SK-N-MC (cell line): ENCODE measurements at regions not wholly inside any gene's neighbourhood (a gene's known extent, or its start where the extent isn't known, plus 50 kb on each side); places are given as distances from the start of the nearest gene placed in this dataset.
A peak's percentile ranks its signal among the peaks of the same experiment; 100 is the strongest.

Experiments used
- DNase-seq: peaks from one replicate; pipeline ENCODE4 v3.0.0-alpha.2; 2011; ENCODE audit warnings: low read depth, low spot score
- H3K27ac ChIP-seq: fragments of 200-600 bp; sonication (generic); 2 replicates; pipeline ENCODE4 v1.5.1; 2016; ENCODE audit warnings: mixed run types
- H3K36me3 ChIP-seq: fragments of 200-600 bp; sonication (generic); 2 replicates; pipeline ENCODE4 v1.6.1; 2017; ENCODE audit warnings: antibody characterized with exemption, low read length, mixed read lengths; ENCODE audit not compliant: insufficient read depth
- H3K4me3 ChIP-seq: fragments of 200-600 bp; sonication (generic); 2 replicates; pipeline ENCODE4 v1.5.1; 2016
- H3K9ac ChIP-seq: fragments of 200-600 bp; sonication (generic); 2 replicates; pipeline ENCODE4 v1.8.0; 2017; ENCODE audit warnings: mixed run types, mixed read lengths; ENCODE audit not compliant: insufficient read length
- H3K9me3 ChIP-seq: fragments of 200-600 bp; sonication (generic); 2 replicates; pipeline ENCODE4 v1.6.1; 2017; ENCODE audit warnings: low read depth, mild to moderate bottlenecking, antibody characterized with exemption, low read length, moderate library complexity, mixed read lengths
- EZH2 ChIP-seq: fragments of 200-600 bp; sonication (generic); IDR thresholded peaks from one replicate; pipeline ENCODE4 v1.6.1; 2017; ENCODE audit warnings: antibody characterized with exemption
- FOXP2 ChIP-seq: optimal IDR thresholded peaks from 2 replicates; pipeline ENCODE3; 2011; ENCODE audit warnings: mild to moderate bottlenecking, moderate library complexity; ENCODE audit not compliant: insufficient read depth; ENCODE audit errors: extremely low read length, control extremely low read depth
- POLR2AphosphoS5 ChIP-seq: IDR thresholded peaks from 2 replicates; pipeline ENCODE4 v1.6.1; 2012; ENCODE audit warnings: mild to moderate bottlenecking, low read depth, low read length, borderline replicate concordance

- Histone ChIP-seq H3K9ac (no peak overlapping the region), H3K4me3 (no peak overlapping the region), H3K9me3 (no peaks in the 10 kb centered on the region), H3K27ac (no peak overlapping the region), H3K36me3 (no peaks in the 10 kb centered on the region)
- no peak for DNase-seq
- TF ChIP-seq EZH2 (no peak), FOXP2 (no peak), POLR2AphosphoS5 (no peak)
These were observed 89.5 kb upstream of the PGBD5 start for GRCh38 chr1:230515451-230516145.

DNA sequence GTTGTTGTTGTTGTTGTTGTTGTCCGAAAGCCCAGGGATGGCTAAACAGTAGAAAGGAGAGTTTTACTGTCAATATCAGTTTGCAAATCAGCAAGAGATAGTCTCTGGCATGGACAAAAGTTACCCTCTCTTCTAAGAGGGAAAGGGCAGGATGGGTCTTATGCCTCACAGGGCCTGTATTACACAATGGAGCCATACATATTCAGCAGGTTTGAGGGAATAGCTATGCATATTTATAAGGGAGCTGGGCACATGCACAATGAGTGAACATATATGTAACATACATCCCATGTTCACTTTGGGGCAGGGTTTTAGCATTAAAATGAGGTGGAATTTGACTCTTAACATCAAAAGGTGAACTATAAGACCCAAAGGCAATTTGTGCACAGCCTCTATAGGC is 84.4 kb upstream of the PGBD5 start:
- H3K4me3 ChIP-seq: no peak overlapping the region
- DNase-seq: no peak
- no peak overlapping the region for H3K9ac ChIP-seq
- TF ChIP-seq POLR2AphosphoS5 (no peak), EZH2 (no peak), FOXP2 (no peak)
- H3K9me3 ChIP-seq: no peaks in the 10 kb centered on the region
- no peak overlapping the region for H3K27ac ChIP-seq
- H3K36me3 ChIP-seq: no peaks in the 10 kb centered on the region

DNA sequence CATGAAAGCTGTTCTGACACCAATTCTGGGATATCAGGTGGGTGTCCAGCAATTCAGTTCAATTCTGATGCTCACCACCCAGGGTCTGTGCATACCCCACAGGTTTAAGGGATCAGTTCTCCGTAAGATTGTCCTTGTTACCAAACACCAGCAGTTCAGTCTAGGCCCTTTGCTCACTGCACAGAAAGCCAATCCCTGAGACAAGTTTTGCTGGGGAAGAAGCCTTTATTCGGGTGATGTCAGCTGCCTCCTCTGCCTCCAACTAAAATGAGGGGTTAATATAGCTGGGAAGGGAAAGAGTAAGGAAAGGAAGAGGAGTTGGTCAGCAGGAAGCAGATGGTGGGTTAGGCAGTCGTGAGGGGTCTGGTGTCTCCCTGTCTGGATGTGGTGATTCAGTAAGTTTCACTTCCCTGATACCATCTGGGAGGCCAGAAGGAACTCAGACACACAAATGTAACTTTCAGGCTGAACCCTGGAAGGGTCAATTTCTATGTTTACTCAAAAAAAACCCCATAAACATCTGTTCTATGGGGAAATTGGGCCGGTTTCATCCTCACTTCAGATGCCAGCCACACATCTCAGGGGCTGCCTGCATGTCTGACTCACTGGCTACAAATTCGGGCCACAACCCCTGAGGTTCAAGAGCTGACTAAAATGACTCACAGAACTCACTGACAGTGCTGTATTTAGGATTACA is 83.3 kb upstream of the PGBD5 start:
- Histone ChIP-seq H3K36me3 (no peaks in the 10 kb centered on the region), H3K9ac (no peak overlapping the region), H3K27ac (no peak overlapping the region), H3K9me3 (no peaks in the 10 kb centered on the region), H3K4me3 (no peak overlapping the region)
- DNase-seq: no peak
- TF ChIP-seq POLR2AphosphoS5: no peak
- no peak for TF ChIP-seq EZH2

DNA sequence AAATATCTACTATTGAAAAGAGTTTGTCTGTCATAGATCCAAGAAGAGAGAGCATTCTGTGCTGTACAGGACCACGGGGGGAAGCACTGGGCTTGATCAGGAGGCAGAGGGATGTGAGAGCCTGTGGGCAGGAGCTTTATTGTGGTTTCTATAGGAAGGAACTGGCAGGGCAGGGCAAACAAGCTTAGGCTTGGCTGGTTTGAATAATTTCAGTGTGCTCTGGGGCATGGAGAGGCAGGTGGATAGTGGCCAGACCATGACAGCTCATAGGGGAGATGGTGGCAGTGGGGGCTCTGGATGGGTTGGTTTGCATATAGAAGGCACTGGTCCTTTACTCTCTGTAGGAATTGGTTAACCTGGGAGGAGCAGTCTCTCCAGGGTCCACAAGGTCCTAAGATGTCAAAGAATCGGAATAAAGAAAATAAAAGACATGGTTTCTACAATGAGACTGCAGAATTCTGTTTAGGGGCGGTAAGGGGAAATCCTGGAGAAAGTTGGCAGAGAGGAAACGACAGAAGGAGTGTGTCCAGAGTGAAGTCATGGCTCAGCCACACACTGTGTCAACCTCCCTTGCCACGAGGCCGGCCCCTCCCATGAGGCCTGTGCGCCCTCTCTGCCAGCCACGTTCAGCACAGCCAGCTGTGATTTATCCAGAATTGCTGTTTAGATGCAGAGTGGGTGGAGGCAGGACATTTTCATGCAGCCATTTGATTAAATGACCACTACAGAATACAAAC is 81.7 kb upstream of the PGBD5 start:
- H3K4me3 ChIP-seq: no peak overlapping the region
- H3K9ac ChIP-seq: no peak overlapping the region
- no peak for TF ChIP-seq FOXP2
- no peak for TF ChIP-seq EZH2
- no peak for TF ChIP-seq POLR2AphosphoS5
- H3K9me3 ChIP-seq: no peaks in the 10 kb centered on the region
- H3K27ac ChIP-seq: no peak overlapping the region
- DNase-seq: no peak
- no peaks in the 10 kb centered on the region for H3K36me3 ChIP-seq

DNA sequence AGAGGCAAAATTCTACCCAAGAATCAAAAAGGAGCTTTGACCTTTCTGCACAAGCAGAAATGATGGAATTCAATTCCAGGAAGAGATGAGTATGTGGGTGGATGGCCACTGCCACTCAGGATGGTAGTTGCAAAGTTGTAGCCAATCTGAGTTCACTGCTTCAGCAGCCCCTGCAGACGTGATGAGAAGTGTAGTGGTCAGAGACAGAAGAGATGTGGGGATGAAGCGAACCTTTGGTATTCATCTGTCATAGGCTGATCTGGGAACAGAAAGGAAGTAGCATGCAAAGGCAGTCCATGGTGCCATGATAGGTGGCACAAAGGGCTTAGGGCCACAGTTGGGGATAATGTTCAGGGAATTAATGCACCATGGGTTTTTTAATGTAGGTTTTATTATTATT is 81.1 kb upstream of the PGBD5 start:
- no peak overlapping the region for H3K27ac ChIP-seq
- H3K9ac ChIP-seq: no peak overlapping the region
- no peaks in the 10 kb centered on the region for H3K9me3 ChIP-seq
- TF ChIP-seq POLR2AphosphoS5 (no peak), EZH2 (no peak), FOXP2 (no peak)
- no peak for DNase-seq
- no peak overlapping the region for H3K4me3 ChIP-seq
- no peaks in the 10 kb centered on the region for H3K36me3 ChIP-seq

DNA sequence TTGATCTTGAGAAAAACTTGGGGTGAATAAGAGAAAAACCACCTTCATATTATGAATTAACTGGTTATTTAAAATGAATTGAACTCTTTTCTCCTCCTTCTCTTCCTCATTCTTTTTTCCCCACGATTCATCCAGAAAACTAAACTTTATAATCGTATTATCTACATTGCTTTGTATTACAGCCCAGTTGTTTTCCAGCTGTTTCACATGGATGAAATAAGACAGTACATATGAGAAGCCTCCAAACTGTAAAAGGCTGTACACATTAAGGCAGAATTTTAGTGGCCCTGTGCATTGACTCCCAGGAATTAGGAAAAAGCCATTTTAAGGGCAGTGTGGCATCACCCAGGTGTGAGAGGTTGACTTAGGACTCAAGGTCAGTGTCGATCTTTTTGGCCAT is 80.3 kb upstream of the PGBD5 start:
- Histone ChIP-seq H3K27ac (no peak overlapping the region), H3K9ac (no peak overlapping the region), H3K4me3 (no peak overlapping the region), H3K36me3 (no peaks in the 10 kb centered on the region), H3K9me3 (no peaks in the 10 kb centered on the region)
- no peak for TF ChIP-seq FOXP2
- TF ChIP-seq POLR2AphosphoS5: no peak
- TF ChIP-seq EZH2: no peak
- DNase-seq: no peak

DNA sequence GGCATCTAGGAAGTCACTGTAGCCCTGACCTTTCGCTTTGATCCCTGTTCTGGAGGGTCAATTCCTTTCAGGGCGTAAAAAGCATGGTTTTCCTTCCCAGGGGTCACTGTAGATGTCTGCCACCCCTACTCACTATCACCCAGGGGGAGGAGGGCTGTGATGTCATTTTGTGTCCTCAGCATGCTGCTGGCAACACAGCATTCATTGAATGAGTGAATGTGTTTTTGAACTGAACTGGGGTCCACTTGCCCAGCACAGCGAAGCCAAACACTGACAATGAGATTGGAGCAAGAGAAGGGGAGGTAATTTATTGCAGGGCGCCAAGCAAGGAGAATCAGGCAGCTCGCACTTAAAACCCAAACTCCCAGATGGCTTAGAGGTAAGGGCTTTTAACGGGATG is 78.2 kb upstream of the PGBD5 start:
- Histone ChIP-seq H3K36me3 (no peaks in the 10 kb centered on the region), H3K4me3 (no peak overlapping the region), H3K9me3 (no peaks in the 10 kb centered on the region), H3K9ac (no peak overlapping the region), H3K27ac (no peak overlapping the region)
- TF ChIP-seq EZH2 (no peak), FOXP2 (no peak), POLR2AphosphoS5 (no peak)
- DNase-seq: no peak

DNA sequence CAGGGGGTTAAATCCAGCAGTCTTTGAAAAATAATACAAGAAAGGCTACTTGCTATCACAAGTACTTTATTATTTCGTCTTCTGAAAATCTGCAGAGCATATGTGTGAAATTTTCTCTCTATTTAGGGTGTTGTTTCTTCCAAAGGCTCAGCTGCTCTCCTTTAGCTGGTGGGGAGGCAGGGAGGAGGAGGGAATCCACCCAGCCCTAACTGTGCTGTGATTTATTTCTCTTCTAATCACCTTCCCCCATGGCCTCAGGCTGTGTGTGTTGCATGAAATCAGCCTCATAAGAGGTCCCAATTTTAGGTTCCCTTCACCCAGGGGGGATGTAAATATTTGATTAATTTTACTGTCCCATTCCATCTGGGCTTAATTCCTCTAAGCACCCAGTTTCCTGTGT is 77.6 kb upstream of the PGBD5 start:
- Histone ChIP-seq H3K9me3 (no peaks in the 10 kb centered on the region), H3K27ac (no peak overlapping the region), H3K36me3 (no peaks in the 10 kb centered on the region), H3K9ac (no peak overlapping the region), H3K4me3 (no peak overlapping the region; the same call in 1 of the 2 replicates)
- DNase-seq: peak; percentile 34
- TF ChIP-seq EZH2: no peak
- no peak for TF ChIP-seq FOXP2
- TF ChIP-seq POLR2AphosphoS5: no peak; the same call in 1 of the 2 replicates

GRCh38 chr1:230502996-230503395 is 76.9 kb upstream of the PGBD5 start:
- no peaks in the 10 kb centered on the region for H3K36me3 ChIP-seq
- DNase-seq: no peak
- no peak overlapping the region for H3K4me3 ChIP-seq
- no peak overlapping the region for H3K9ac ChIP-seq
- H3K9me3 ChIP-seq: no peaks in the 10 kb centered on the region
- TF ChIP-seq POLR2AphosphoS5 (no peak), FOXP2 (no peak), EZH2 (no peak)
- H3K27ac ChIP-seq: no peak overlapping the region
